Coronary artery (tissue), 2 donors: ENCODE measurements at regions not wholly inside any gene's neighbourhood (a gene's known extent, or its start where the extent isn't known, plus 50 kb on each side); places are given as distances from the start of the nearest gene placed in this dataset.
"Not testable (repeated sequence)": the region's sequence is repeated elsewhere in the genome, so short reads cannot be mapped to it uniquely, and the experiment has no call there.

Experiments
- DNase-seq: peaks from one replicate; pipeline ENCODE4 v3.0.0-alpha.2; 2017; ENCODE audit warnings: low spot score
- H3K27ac ChIP-seq, 2 donors: fragments of 200-600 bp; sonication (generic); one replicate each; pipeline ENCODE4 v1.5.1; 2016 to 2019
- H3K4me3 ChIP-seq: fragments of 200-600 bp; sonication (generic); 2 replicates; pipeline ENCODE4 v1.5.1; 2016; ENCODE audit warnings: mild to moderate bottlenecking, moderate library complexity
- TF ChIP-seq, protein P1 (sequence below): fragments of 200-600 bp; sonication (generic); IDR thresholded peaks from one replicate; pipeline ENCODE4 v1.5.1; 2019; ENCODE audit warnings: antibody characterized with exemption

- DNase-seq = no peak
- TF ChIP-seq, protein P1, sequence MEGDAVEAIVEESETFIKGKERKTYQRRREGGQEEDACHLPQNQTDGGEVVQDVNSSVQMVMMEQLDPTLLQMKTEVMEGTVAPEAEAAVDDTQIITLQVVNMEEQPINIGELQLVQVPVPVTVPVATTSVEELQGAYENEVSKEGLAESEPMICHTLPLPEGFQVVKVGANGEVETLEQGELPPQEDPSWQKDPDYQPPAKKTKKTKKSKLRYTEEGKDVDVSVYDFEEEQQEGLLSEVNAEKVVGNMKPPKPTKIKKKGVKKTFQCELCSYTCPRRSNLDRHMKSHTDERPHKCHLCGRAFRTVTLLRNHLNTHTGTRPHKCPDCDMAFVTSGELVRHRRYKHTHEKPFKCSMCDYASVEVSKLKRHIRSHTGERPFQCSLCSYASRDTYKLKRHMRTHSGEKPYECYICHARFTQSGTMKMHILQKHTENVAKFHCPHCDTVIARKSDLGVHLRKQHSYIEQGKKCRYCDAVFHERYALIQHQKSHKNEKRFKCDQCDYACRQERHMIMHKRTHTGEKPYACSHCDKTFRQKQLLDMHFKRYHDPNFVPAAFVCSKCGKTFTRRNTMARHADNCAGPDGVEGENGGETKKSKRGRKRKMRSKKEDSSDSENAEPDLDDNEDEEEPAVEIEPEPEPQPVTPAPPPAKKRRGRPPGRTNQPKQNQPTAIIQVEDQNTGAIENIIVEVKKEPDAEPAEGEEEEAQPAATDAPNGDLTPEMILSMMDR = no peak
- no peak overlapping the region for H3K4me3 ChIP-seq
- no peak overlapping the region for H3K27ac ChIP-seq
Measured at GRCh38 chr13:80166352-80166751, 174.6 kb downstream of the SPRY2 start.

GRCh38 chr13:80164462-80164861 lies 176.5 kb downstream of the SPRY2 start:
- Histone ChIP-seq H3K27ac (no peak overlapping the region), H3K4me3 (no peak overlapping the region)
- TF ChIP-seq, protein P1 = no peak
- no peak for DNase-seq

DNA sequence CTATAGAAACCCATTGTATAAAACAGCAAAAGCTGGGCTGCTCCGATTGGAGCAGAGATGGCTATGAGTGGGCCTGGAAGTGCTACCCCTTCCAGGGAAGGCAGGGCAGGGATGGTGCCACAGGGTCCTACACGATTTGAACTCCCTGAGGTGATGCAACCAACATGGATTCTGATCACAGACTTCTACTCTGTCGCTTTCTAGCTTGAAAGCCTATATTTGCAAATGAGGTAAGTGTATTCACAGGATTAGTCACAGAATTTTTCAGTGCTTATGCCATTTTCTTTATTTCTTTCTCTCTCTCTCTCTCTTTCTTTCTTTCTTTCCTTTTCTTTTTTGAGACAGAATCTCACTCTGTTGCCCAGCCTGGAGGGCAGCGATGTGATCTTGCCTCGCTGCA lies 179.0 kb downstream of the SPRY2 start:
- Histone ChIP-seq H3K4me3 (no peak overlapping the region), H3K27ac (no peak overlapping the region)
- no peak for DNase-seq
- TF ChIP-seq, protein P1 = no peak

DNA sequence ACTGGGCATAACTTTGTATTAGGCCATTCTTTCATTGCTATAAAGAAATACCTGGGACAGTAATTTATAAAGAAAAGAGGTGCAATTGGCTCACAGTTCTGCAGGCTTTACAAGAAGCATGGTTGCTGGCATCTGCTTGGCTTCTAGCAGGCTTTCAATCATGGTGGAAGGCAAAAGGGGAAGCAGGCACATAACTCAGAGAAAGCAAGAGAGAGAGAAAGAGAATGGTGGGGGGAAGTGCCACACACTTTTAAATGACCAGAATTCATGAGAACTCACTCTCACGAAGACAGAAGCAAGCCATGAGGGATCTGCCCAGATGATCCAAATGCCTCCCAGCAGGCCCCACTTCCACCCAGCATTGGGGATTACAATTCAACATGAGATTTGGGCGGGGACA lies 179.7 kb downstream of the SPRY2 start:
- TF ChIP-seq, protein P1 = no peak

DNA sequence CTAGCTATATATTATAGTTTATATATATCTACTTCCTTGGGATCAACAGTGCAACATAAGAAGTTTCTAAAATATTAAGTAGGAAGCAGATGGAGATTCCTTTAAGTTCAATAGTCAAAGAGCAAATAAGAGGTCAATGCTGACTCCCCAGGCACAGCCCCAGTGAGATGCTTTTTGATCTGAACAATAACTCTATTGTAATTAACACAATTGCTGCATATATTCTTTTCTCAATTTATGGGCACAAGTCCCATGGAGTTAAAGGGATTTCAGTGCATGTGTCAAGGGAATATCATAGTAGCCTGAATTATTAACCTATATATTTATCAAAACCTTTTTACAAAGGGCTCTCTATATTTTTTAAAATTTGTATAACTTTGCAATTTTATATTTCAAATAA lies 180.8 kb downstream of the SPRY2 start:
- DNase-seq = no peak
- H3K4me3 ChIP-seq = no peak overlapping the region
- TF ChIP-seq, protein P1 = no peak
- no peak overlapping the region for H3K27ac ChIP-seq

More for the DNA sequence above, 179.7 kb downstream of the SPRY2 start:
- no peak overlapping the region for H3K4me3 ChIP-seq
- no peak for DNase-seq
- H3K27ac ChIP-seq = no peak overlapping the region

DNA sequence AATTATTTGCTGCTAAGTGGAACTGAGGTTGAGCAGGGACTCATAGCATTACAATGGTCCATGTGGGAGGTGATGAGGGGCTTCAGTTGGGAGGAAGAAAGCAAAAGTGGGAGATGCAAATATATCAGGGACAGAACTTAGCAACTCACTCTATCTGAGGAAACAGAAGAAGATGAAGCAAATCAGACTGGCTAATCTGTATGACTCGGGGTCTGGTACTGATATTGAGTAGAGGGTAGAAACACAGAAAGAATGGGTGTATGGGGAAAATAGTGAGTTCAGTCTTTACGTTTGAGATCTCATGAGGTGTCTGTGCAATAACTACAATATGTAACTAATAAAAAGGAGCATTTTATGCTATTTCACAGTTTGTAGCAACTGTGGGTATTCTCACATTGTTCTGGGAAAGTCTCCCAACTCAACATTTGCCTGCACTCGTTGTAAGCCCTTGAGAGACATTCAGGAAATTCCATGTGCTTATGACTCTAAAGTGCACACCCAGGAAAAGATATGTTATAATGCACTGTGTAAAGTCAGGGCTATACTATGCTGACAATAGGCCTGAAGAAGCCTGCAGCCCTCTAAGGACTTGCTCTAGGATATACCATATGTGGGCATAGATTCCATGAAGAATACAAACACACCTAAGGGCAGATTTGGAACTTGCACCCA lies 183.5 kb downstream of the SPRY2 start:
- Histone ChIP-seq H3K4me3 (no peak overlapping the region), H3K27ac (no peak overlapping the region)
- no peak for DNase-seq
- TF ChIP-seq, protein P1 = no peak

DNA sequence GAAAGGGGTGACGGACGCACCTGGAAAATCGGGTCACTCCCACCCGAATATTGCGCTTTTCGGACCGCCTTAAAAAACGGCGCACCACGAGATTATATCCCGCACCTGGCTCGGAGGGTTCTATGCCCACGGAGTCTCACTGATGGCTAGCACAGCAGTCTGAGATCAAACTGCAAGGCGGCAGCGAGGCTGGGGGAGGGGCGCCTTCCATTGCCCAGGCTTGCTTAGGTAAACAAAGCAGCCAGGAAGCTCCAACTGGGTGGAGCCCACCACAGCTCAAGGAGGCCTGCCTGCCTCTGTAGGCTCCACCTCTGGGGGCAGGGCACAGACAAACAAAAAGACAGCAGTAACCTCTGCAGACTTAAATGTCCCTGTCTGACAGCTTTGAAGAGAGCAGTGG lies 188.8 kb downstream of the SPRY2 start:
- DNase-seq, H3K4me3 ChIP-seq, H3K27ac ChIP-seq: not testable (repeated sequence)

DNA sequence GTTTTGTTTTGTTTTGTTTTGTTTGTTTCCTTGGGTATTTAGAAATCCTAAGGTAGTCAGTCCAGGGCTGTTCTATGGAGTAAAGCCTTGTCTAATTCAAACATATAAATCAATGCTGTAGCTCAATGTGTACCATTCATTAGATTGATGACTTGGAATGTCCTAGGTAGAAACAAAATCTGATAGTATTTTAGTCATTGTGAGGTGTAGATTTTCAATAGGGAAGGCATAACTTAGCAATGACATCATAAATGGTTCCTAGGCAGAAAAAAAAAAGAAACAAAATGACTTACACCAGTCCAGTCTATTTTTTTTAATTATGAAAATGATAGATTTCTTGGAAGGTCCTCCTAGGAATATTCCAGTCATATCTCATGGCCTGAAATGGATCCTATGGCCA lies 189.9 kb downstream of the SPRY2 start:
- TF ChIP-seq, protein P1 = no peak
- DNase-seq = no peak
- Histone ChIP-seq H3K27ac (no peak overlapping the region), H3K4me3 (no peak overlapping the region)
